ENCODE measurements at regions not wholly inside any gene's neighbourhood (a gene's known extent, or its start where the extent isn't known, plus 50 kb on each side); places are given as distances from the start of the nearest gene placed in this dataset.

DNA sequence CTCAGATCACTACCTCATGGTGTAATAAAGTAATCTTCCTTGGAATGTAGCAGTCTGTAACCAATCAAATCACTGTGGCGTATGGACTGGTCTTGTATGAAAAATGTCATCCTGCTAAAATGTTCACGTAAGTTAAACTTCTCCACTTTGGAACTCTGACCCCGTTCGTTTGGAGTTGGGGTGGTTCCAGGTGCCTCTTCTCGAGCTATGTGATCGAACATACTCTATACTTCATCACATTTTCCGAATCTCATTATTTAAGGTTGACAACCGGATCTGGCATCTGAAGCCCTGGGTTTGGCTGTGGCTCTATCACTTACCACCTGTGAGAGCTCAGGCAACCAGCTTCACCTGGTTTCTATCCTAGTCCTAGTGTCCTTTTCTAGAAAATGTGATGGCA, 148.0 kb upstream of the MYCN start:
- TF ChIP-seq CTCF (IDR thresholded peaks at IDR 0.05), result no peak
- TF ChIP-seq, protein P1, sequence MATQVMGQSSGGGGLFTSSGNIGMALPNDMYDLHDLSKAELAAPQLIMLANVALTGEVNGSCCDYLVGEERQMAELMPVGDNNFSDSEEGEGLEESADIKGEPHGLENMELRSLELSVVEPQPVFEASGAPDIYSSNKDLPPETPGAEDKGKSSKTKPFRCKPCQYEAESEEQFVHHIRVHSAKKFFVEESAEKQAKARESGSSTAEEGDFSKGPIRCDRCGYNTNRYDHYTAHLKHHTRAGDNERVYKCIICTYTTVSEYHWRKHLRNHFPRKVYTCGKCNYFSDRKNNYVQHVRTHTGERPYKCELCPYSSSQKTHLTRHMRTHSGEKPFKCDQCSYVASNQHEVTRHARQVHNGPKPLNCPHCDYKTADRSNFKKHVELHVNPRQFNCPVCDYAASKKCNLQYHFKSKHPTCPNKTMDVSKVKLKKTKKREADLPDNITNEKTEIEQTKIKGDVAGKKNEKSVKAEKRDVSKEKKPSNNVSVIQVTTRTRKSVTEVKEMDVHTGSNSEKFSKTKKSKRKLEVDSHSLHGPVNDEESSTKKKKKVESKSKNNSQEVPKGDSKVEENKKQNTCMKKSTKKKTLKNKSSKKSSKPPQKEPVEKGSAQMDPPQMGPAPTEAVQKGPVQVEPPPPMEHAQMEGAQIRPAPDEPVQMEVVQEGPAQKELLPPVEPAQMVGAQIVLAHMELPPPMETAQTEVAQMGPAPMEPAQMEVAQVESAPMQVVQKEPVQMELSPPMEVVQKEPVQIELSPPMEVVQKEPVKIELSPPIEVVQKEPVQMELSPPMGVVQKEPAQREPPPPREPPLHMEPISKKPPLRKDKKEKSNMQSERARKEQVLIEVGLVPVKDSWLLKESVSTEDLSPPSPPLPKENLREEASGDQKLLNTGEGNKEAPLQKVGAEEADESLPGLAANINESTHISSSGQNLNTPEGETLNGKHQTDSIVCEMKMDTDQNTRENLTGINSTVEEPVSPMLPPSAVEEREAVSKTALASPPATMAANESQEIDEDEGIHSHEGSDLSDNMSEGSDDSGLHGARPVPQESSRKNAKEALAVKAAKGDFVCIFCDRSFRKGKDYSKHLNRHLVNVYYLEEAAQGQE (IDR thresholded peaks at IDR 0.05; ENCODE audit: insufficient read depth in 1 of 2, low read depth in 2 of 2, low read length in 1 of 2), result no peak
- TF ChIP-seq POLR2AphosphoS5 (IDR thresholded peaks at IDR 0.05; ENCODE audit: low read depth, low read length), result no peak
- TF ChIP-seq TCF7L2 (IDR thresholded peaks at IDR 0.05; ENCODE audit: low read depth, low read length), result no peak
